ENCODE measurements at regions not wholly inside any gene's neighbourhood (a gene's known extent, or its start where the extent isn't known, plus 50 kb on each side); places are given as distances from the start of the nearest gene placed in this dataset.

DNA sequence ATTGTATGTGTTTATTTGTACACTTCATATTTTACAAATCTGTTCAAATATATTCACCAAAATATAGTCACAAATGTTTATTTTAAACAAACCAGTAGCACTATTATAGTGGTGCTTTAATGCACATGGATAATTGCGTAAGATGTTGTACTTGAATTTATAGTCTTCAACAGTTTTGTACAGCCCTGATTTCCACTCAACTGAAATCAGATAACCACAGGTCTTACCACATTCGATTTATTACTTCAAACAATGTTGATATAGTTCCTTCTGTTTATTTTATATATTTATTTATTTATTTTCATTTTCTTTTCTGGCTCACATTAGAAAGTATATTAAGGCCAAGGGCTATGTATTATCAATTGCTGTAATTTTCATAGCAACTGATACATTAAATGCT is 99.4 kb upstream of the ZNF804A start:
- in situ Hi-C loops (cut with HindIII; ENCODE audit: low sequenced_read_pairs), result no loop called here

DNA sequence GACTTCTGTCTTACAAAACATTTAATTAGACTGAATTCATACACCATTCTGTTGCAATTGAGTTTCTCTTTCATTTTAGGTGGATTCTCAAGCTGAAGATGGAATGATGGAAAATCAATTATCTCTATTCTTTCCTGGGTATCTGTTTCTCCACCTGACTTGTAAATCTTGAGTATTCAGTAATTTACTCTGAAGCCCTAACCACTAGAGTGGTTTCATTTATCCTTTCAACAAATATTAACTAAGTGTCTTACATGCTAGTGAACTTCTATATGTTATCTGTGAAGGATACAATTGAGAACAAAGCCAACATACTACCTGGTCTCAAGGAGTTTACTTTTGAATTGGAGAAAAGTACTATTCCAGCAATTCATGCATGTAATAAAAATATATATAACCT is 94.1 kb upstream of the ZNF804A start:
- in situ Hi-C loops (cut with HindIII; ENCODE audit: low sequenced_read_pairs), result no loop called here

DNA sequence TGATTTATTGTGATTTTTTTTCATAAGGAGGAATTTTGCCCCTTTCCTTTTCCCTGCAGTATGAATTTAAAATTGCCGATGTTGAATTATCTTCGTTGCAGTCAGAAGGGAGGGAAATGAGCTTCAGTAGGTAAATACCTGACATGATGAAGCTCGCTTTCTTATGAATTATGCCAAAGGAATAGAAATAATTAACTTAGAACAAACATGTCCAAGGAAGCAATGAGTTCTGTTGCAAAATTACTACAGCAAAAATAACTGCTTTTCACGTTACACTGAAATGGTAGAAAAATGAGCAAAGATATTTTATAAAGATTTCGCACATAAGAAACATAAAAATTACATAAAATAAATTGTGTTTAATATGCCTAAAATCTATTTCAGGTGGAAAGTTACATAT is 91.1 kb upstream of the ZNF804A start:
- in situ Hi-C loops (cut with HindIII; ENCODE audit: low sequenced_read_pairs), result no loop called here

DNA sequence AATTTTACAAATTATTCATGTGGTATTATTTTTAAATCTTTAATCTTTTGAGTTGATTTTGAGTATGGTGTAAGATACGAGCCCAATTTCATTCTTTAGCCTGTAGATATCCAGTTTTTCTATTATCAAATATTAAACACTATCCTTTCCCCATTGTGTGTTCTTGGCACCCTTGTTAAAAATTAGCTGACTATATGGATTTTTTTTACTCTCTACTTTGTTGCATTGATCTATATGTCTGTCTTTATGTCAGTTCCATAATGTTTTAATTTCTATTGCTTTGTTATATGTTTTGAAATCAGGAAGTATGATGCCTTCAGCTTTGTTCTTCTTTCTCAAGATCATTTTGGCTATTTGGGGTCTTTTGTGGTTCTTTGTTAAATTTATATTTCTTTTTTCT is 80.9 kb upstream of the ZNF804A start:
- in situ Hi-C loops (cut with HindIII; ENCODE audit: low sequenced_read_pairs), result no loop called here

DNA sequence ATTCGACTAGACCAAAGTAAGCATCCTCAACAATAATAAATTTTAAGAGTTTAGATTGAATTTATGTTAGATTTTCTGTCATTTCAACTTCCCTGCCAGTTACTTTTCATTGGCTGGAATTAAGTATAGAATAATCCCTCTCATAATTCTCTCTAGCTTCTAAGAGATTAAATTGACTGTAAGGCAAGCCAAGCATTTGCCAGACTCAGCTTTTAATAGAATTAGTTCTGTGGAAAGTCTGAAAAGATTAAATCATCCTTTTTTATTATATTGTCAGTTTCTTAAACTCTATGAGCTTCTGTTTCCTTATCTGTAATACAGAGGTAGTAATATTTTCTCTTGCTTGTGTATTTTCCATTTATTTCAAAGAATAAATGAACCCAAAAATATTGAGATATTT is 77.9 kb upstream of the ZNF804A start:
- in situ Hi-C loops (cut with HindIII; ENCODE audit: low sequenced_read_pairs), result no loop called here

DNA sequence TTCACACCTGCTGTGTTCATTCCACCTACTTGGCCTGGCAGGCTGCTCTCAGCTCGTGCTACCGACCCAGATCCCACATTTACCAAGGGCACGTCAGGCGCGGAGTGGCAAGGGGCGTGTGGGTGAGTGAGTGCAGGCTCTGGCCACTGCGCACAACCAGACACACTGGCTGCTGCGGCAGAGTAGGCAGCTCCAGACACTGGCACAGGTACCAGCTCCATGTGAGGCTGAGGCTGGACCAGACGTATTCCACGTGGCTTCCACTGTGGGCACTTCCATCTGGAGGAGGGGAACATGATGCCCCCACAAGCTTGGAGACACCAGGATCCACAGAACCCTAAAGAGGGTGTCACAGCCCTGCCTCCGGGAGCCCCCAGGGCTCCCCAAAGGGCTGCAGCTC is 74.6 kb upstream of the ZNF804A start:
- in situ Hi-C loops (cut with HindIII; ENCODE audit: low sequenced_read_pairs), result no loop called here

DNA sequence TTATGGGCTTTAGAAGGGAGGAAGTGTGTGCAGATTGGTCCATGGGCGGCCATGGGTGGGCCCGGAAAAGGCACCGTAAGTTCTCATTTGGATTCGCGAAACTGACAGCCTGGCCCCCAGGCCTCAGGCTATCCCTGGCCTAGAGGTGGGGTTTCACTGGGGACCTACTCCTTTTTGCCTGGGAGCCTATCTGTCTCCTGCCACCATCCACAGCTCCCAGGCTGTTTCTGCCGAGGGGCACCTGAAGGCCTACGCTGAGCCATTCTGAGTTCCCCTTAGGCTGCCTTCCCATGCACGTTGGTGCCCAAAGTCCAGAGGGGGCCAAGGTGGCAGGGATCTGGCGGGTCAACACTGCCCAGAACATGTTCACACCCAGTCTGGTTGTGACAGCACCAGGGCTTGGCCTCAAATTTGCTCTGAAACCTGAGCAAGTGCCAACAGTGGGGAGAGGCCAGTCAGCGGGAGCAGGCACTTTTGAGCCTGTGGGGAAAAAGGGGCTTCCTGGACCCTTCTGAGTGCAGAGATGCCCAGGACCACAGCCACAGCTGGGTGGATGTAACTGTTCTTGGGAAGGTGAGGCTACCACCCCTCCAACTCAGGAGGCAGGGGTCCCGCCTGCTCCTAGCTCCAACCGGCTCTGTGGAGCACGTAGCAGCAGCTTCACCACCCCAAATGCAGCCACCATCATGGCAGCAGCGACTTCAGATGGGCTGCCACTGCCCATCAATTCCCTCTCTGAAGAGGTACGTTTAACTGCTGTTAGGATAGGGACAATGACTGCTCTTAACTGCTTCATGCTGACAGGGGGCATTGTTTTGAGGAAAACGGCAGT is 73.6 kb upstream of the ZNF804A start:
- in situ Hi-C loops (cut with HindIII; ENCODE audit: low sequenced_read_pairs), result no loop called here

DNA sequence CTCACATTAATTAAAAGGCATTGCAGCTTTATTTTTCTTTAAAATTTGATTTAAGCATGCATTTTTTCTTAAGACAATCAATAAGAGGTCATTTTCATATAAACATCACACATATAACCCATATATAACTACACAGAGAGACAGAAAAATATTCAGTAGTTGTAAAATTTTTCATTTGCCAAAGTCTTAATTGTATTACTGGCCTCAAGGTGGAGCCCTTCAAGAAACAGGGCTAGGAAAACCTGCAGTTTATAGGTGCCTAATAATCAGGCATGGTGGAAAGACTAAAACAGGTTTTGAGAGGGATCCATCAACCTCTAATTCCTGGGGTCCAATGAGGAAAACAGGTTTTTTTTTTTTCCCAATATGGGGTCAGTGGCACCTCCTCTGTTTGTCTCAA is 71.3 kb upstream of the ZNF804A start:
- in situ Hi-C loops (cut with HindIII; ENCODE audit: low sequenced_read_pairs), result no loop called here

DNA sequence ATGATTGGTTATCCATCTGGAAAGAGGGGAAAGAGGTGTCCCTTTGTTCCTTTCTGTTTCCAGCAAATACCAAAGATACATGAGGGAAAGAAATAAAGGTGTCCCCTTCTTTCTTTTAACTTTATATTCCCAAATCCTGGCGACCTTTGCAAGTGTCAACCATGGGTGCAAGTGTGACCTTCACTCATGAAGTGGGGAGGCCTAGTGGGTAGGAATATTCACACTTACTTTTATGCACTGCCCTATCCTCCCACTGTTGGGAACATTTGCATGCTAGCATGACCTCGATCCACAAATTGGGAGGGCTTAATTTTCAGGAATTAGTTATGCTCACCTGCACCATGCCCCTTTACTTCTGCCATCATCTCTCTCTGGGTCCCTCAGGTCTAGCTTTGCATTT is 70.2 kb upstream of the ZNF804A start:
- in situ Hi-C loops (cut with HindIII; ENCODE audit: low sequenced_read_pairs), result no loop called here

DNA sequence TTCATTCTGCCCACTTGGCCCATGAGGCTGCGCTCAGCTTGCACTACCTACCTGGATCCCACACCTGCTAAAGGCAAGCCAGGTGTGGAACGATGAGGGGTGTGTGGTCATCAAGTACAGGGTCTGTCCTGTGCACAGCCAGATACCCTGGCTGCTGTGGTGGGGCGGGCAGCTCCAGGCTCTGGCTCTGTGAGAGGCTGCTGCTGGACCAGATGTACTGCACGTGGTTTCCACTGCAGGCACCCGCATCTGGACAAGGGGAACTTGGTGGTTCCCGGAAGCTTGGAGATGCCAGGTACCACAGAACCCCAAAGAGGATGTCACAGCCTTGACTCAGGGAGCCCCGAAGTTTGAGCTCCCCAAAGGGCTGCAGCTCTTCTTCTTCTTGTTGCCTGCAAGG is 68.1 kb upstream of the ZNF804A start:
- in situ Hi-C loops (cut with HindIII; ENCODE audit: low sequenced_read_pairs), result no loop called here

DNA sequence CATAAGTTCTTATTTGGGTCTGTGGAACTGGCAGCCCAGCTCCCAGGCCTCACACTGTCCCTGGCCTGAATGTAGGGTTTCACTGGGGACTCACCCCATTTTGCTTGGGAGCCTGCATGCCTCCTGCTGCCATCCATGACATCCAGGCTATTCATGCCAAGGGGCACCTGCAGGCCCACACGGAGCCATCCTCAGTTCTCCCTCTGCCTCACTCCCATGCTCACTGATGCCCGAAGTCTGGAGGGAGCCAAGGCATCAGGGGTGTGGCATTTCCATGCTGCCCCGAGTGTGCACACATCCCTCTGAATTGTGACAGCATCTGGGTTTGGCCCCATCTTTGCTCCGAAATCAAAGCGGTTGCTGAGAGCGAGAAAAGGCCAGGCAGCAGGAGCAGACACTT is 67.4 kb upstream of the ZNF804A start:
- in situ Hi-C loops (cut with HindIII; ENCODE audit: low sequenced_read_pairs), result no loop called here

DNA sequence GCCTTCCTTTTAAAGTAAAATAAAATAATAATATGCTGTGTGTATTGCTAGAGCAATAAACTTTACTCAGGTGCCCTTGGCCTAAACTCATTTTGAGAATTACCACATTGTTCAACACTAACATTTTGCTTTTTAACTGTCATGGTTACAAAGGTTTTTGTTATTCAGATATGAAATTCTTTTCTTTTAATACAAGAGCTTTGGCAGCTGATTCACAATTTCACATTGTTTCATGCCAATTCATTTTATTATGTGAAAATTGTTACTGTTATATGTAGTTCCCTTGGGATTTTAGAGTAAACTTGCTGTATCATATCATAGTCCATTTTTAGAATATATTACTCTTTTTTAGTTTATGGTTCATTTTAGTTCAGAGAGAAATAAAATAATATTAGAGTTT is 65.8 kb upstream of the ZNF804A start:
- in situ Hi-C loops (cut with HindIII; ENCODE audit: low sequenced_read_pairs), result no loop called here

DNA sequence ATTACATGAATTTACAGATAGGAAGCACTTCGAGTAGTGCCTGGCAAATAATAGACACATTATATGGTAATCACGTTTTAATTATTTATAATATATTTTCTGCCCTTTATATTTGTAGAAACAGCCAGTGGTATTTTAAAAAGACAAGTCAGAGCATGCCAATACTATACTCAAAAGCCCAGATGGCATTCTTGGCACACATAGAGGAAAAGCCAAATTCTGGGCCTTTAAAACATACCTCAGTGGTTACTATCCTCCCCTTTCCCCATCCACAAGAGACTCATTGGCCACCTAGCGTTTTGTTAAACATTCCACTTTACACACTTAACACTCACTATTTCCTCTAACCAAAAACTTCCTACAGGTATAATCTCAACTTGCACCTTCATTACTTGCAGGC is 63.3 kb upstream of the ZNF804A start:
- in situ Hi-C loops (cut with HindIII; ENCODE audit: low sequenced_read_pairs), result no loop called here

DNA sequence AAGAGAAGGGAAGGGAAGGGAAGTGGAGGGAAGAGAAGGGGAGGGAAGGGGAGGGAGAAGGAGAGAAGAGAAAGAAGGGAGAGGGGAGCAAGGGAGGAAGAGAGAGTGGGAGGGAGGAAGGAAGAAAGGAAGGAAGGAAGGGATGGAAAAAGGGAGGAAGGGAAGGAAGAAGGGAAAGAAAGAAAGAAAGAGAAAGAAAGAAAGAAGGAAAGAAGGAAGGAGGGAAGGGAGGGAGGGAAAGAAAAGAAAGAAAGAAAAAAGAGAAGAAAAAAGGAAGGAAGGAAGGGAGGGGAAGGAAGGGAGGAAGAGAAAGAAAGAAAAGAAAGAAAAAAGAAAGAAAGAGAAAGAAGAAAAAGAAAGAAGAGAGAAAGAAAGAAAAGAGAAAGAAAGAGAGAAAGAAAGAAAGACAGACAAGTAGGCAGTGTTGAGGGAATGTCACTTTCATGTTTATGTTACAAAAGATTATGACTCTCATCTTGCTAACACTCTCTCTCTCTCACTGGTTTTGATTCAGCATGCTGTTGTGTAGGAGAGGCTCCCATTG is 58.0 kb upstream of the ZNF804A start:
- in situ Hi-C loops (cut with HindIII; ENCODE audit: low sequenced_read_pairs), result no loop called here

DNA sequence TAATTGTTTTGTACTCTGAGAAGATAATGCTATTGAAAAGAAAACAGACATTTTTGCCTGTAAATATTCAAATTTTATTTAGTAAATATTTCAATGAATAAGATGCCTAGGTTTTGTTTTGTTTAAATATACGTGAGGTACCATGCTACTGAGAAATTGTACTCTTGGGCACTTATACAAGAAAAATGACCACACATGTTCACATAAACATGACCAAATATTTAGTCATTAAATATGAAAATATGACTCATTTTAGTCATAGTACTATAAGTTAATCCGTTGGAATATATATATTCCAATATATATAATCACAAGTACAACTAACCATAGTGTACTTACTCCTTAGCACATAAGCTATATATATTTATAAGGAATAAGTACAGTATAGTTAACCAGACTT is 56.7 kb upstream of the ZNF804A start:
- in situ Hi-C loops (cut with HindIII; ENCODE audit: low sequenced_read_pairs), result no loop called here

DNA sequence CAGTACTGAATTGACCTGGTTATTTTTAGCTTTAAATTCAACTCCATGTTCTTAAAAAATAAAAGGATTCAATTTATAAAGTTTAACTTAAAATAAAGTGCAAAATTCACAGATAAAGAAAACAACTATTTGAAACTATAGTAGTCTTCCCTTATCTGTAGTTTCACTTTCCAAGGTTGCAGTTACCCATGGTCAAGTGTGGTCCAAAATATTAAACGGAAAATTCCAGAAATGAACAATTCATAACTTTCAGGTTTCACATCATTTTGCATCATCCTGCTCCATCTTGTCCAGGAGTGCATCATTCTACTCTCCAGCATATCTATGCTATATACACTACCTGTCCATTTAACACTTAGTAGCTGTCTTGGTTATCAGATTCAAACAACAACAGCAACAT is 54.5 kb upstream of the ZNF804A start:
- in situ Hi-C loops (cut with HindIII; ENCODE audit: low sequenced_read_pairs), result no loop called here

All from DLD1 (cell line).